ENCODE measurements at regions not wholly inside any gene's neighbourhood (a gene's known extent, or its start where the extent isn't known, plus 50 kb on each side); places are given as distances from the start of the nearest gene placed in this dataset.

GRCh38 chr1:218711884-218712674 is 366.9 kb downstream of the TGFB2 start:
- Mint-ChIP-seq H3K4me3 (ENCODE audit: unreplicated experiment) (no peak overlapping the region), H3K27ac (ENCODE audit: unreplicated experiment) (no peak overlapping the region), H3K27me3 (ENCODE audit: insufficient read depth, unreplicated experiment) (no peaks in the 10 kb centered on the region), H3K9me3 (ENCODE audit: unreplicated experiment) (peaks cover 10% of the 10 kb centered on the region), H3K4me1 (ENCODE audit: low read depth, unreplicated experiment) (no peaks in the 10 kb centered on the region), H3K36me3 (ENCODE audit: insufficient read depth, unreplicated experiment) (no peaks in the 10 kb centered on the region)
- intact Hi-C loops (cut with micrococcal nuclease; ENCODE audit: unreplicated experiment): no loop called here
- ChIA-PET POLR2A (no interaction called here), CTCF (no interaction called here)
- DNase-seq: no peak
- TF ChIP-seq, protein P1, sequence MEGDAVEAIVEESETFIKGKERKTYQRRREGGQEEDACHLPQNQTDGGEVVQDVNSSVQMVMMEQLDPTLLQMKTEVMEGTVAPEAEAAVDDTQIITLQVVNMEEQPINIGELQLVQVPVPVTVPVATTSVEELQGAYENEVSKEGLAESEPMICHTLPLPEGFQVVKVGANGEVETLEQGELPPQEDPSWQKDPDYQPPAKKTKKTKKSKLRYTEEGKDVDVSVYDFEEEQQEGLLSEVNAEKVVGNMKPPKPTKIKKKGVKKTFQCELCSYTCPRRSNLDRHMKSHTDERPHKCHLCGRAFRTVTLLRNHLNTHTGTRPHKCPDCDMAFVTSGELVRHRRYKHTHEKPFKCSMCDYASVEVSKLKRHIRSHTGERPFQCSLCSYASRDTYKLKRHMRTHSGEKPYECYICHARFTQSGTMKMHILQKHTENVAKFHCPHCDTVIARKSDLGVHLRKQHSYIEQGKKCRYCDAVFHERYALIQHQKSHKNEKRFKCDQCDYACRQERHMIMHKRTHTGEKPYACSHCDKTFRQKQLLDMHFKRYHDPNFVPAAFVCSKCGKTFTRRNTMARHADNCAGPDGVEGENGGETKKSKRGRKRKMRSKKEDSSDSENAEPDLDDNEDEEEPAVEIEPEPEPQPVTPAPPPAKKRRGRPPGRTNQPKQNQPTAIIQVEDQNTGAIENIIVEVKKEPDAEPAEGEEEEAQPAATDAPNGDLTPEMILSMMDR (IDR thresholded peaks at IDR 0.05; ENCODE audit: insufficient read depth in 1 of 2, low read depth in 1 of 2, low read length in 1 of 2, severe bottlenecking in 1 of 2, unreplicated experiment in 1 of 2): no peak
- Histone ChIP-seq H3K9me3 (no peaks in the 10 kb centered on the region), H3K36me3 (ENCODE audit: control insufficient read depth, insufficient read depth, low read length) (no peaks in the 10 kb centered on the region), H3K4me3 (ENCODE audit: low read depth, low read length) (no peak overlapping the region), H3K4me1 (no peaks in the 10 kb centered on the region), H3K27me3 (replicated peaks; ENCODE audit: control insufficient read depth, insufficient read depth, low read length) (no peaks in the 10 kb centered on the region)
- no TSS peak for BruUV-seq (replicated peaks)

DNA sequence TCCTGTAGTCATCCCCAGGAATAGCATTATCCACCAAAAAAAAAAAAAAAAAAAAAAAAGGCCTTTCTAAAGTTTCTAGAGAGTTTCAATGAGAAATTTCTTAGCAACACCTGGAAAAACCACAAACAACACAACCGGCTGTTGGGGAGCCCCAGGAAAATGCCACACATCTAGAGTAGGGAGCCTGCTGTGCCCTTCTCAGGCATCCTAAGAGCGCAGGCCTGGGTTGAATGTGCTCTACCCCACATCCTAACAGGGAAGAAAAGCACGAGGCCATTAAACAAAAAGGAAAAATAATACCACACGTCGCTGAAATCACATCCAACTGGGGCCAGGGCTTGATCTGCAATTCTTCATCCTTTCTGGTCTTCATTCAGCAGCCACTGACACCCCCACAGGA is 367.5 kb downstream of the TGFB2 start:
- Mint-ChIP-seq H3K4me3 (ENCODE audit: unreplicated experiment) (no peak overlapping the region), H3K27me3 (ENCODE audit: insufficient read depth, unreplicated experiment) (no peaks in the 10 kb centered on the region), H3K4me1 (ENCODE audit: low read depth, unreplicated experiment) (no peaks in the 10 kb centered on the region), H3K9me3 (ENCODE audit: unreplicated experiment) (peaks cover 10% of the 10 kb centered on the region), H3K36me3 (ENCODE audit: insufficient read depth, unreplicated experiment) (no peaks in the 10 kb centered on the region), H3K27ac (ENCODE audit: unreplicated experiment) (no peak overlapping the region)
- Histone ChIP-seq H3K27me3 (replicated peaks; ENCODE audit: control insufficient read depth, insufficient read depth, low read length) (no peaks in the 10 kb centered on the region), H3K4me1 (no peaks in the 10 kb centered on the region), H3K4me3 (ENCODE audit: low read depth, low read length) (no peak overlapping the region), H3K9me3 (no peaks in the 10 kb centered on the region), H3K36me3 (ENCODE audit: control insufficient read depth, insufficient read depth, low read length) (no peaks in the 10 kb centered on the region)
- BruUV-seq (replicated peaks): no TSS peak
- POLR2A ChIA-PET: no interaction called here
- DNase-seq: no peak
- CTCF ChIA-PET: no interaction called here
- intact Hi-C loops (cut with micrococcal nuclease; ENCODE audit: unreplicated experiment): no loop called here
- TF ChIP-seq, protein P1 (IDR thresholded peaks at IDR 0.05; ENCODE audit: insufficient read depth in 1 of 2, low read depth in 1 of 2, low read length in 1 of 2, severe bottlenecking in 1 of 2, unreplicated experiment in 1 of 2): no peak

GRCh38 chr1:218715961-218716669 is 371.0 kb downstream of the TGFB2 start:
- Histone ChIP-seq H3K36me3 (ENCODE audit: control insufficient read depth, insufficient read depth, low read length) (no peaks in the 10 kb centered on the region), H3K4me3 (ENCODE audit: low read depth, low read length) (no peak overlapping the region), H3K9me3 (no peaks in the 10 kb centered on the region), H3K27me3 (replicated peaks; ENCODE audit: control insufficient read depth, insufficient read depth, low read length) (no peaks in the 10 kb centered on the region), H3K4me1 (no peaks in the 10 kb centered on the region)
- Mint-ChIP-seq H3K36me3 (ENCODE audit: insufficient read depth, unreplicated experiment) (no peaks in the 10 kb centered on the region), H3K27me3 (ENCODE audit: insufficient read depth, unreplicated experiment) (no peaks in the 10 kb centered on the region), H3K27ac (ENCODE audit: unreplicated experiment) (no peak overlapping the region), H3K9me3 (ENCODE audit: unreplicated experiment) (peaks cover 10% of the 10 kb centered on the region), H3K4me1 (ENCODE audit: low read depth, unreplicated experiment) (no peaks in the 10 kb centered on the region), H3K4me3 (ENCODE audit: unreplicated experiment) (no peak overlapping the region)
- intact Hi-C loops (cut with micrococcal nuclease; ENCODE audit: unreplicated experiment): no loop called here
- DNase-seq: no peak
- ChIA-PET CTCF (no interaction called here), POLR2A (no interaction called here)
- no TSS peak for BruUV-seq (replicated peaks)
- TF ChIP-seq, protein P1 (IDR thresholded peaks at IDR 0.05; ENCODE audit: insufficient read depth in 1 of 2, low read depth in 1 of 2, low read length in 1 of 2, severe bottlenecking in 1 of 2, unreplicated experiment in 1 of 2): no peak
